Activated CD8-positive, alpha-beta memory T cell treated with anti-CD3 and anti-CD28 coated beads, Interleukin-2, amount 10 ng/mL, durations not matched to agents 7 days and 5 days (primary cell): ENCODE measurements at regions not wholly inside any gene's neighbourhood (a gene's known extent, or its start where the extent isn't known, plus 50 kb on each side); places are given as distances from the start of the nearest gene placed in this dataset.
A peak's percentile ranks its signal among the peaks of the same experiment; 100 is the strongest.
"Not testable (repeated sequence)": the region's sequence is repeated elsewhere in the genome, so short reads cannot be mapped to it uniquely, and the experiment has no call there.

Experiments
- ATAC-seq: fragments of 150-1000 bp; cut with Tn5 transposase; one replicate; pipeline ENCODE4 v1.10.0; 2021; ENCODE audit warnings: moderate library complexity
- CTCF ChIA-PET: fragments of 350-600 bp; sonication (Branson Sonifier 250); formaldehyde crosslinking; loops from one replicate; lab custom pipeline; 2021; ENCODE audit warnings: antibody characterized with exemption; lab: Charles Lee
- DNase-seq: peaks from one replicate; pipeline ENCODE4 v3.0.0-alpha.2; 2020
- H3K27ac Mint-ChIP-seq: one replicate; pipeline ENCODE4 v1.8.0; 2021; ENCODE audit warnings: mild to moderate bottlenecking, mixed read lengths
- H3K27me3 Mint-ChIP-seq: one replicate; pipeline ENCODE4 v1.8.0; 2021; ENCODE audit warnings: mixed read lengths
- H3K36me3 Mint-ChIP-seq: one replicate; pipeline ENCODE4 v1.8.0; 2021; ENCODE audit warnings: mild to moderate bottlenecking, mixed read lengths
- H3K4me1 Mint-ChIP-seq: one replicate; pipeline ENCODE4 v1.8.0; 2021; ENCODE audit warnings: mixed read lengths
- H3K4me3 Mint-ChIP-seq: one replicate; pipeline ENCODE4 v1.8.0; 2021; ENCODE audit warnings: mild to moderate bottlenecking, moderate library complexity, mixed read lengths
- H3K9me3 Mint-ChIP-seq: one replicate; pipeline ENCODE4 v1.8.0; 2022; ENCODE audit warnings: low read depth, mixed read lengths

DNA sequence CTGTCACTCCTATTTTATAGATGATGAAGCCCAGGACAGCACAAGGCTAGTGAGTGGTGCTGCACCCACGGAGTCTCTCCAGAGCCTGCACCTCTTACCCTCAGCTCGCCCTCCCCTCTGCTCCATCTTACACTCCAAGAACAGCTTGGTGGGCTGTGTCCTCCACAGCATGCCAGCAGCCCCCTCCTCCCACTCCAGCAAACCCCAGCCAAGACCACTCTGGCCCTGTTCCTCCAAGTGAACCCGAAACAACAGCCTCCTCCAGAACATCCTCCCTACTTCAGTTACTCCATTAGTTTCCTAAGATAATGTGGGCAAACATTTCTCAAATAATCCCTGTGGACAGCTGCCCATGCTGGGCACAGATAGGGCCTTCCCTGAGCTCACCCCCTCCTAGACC is 62.7 kb upstream of the KLF7 start:
- no peak overlapping the region for H3K27ac Mint-ChIP-seq
- H3K4me1 Mint-ChIP-seq, result peaks cover 24% of the 10 kb centered on the region
- DNase-seq (no peak), ATAC-seq (no peak)
- no peak overlapping the region for H3K4me3 Mint-ChIP-seq
- peaks cover 8% of the 10 kb centered on the region for H3K27me3 Mint-ChIP-seq
- no peaks in the 10 kb centered on the region for H3K36me3 Mint-ChIP-seq
- no peaks in the 10 kb centered on the region for H3K9me3 Mint-ChIP-seq
- CTCF ChIA-PET, result no interaction called here

DNA sequence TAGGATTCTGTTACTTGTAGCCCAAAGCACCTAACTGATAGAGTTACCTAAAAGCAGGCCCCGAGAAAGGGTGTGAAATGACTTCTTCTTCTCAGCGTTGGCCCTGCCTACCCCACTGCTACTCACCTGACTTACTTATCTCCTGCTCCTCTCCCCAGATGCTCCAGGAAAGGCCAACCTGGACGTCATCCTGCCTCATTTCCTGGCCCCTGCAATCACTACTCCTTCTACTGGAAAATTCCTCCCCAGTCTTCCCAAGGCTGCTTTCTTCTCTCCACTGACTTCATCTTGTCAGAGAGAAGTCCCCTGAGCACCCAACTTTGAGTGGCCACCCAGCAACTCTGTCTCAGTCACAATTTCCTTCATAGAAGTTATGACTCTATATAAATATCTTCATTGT is 63.4 kb upstream of the KLF7 start:
- DNase-seq (no peak), ATAC-seq (no peak)
- Mint-ChIP-seq H3K4me3 (no peak overlapping the region), H3K27ac (no peak overlapping the region), H3K4me1 (peaks cover 21% of the 10 kb centered on the region), H3K36me3 (no peaks in the 10 kb centered on the region), H3K27me3 (peaks cover 14% of the 10 kb centered on the region), H3K9me3 (no peaks in the 10 kb centered on the region)
- CTCF ChIA-PET, result no interaction called here

GRCh38 chr2:207230261-207231105 is 64.7 kb upstream of the KLF7 start:
- ATAC-seq (no peak), DNase-seq (no peak)
- peaks cover 12% of the 10 kb centered on the region for H3K4me1 Mint-ChIP-seq
- no peak overlapping the region for H3K4me3 Mint-ChIP-seq
- H3K36me3 Mint-ChIP-seq, result no peaks in the 10 kb centered on the region
- no peaks in the 10 kb centered on the region for H3K9me3 Mint-ChIP-seq
- no peak overlapping the region for H3K27ac Mint-ChIP-seq
- peaks cover 14% of the 10 kb centered on the region for H3K27me3 Mint-ChIP-seq
- CTCF ChIA-PET, result no interaction called here

DNA sequence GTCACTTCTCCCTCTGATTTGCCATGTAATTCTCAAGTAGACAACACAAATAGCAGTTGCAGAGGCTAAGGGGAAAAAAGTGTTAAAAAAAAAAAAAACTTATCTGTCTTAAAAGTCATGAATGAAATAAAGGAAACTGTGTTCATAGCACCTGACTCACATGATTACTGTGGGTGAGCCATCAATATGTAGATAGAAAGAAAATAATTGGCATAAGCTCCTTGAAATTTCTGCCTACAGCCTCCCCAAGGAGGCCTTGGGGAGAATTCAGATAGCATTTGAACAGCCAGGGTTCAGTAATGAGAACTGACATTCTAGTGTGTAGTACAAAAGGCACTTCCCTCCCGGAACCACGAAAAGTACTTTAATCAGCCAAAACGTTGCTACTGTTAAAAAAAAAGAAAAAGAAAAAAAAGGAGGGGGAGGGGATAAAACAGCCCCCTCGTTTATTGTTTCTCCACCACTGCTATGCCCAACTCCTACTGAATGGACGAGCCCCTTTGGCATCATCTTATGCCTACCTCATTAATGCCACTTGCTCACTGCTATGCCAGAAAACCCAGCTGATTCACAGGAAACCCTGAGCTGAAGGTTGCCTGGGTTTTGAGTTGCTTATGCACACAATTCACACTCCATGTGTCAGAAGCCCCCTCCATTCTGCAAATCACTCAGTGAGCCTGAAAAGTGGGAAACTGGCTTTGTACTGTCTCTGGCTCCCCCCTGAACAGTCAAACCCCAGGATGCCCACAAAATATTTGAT is 65.5 kb upstream of the KLF7 start:
- CTCF ChIA-PET, result no interaction called here
- no peaks in the 10 kb centered on the region for H3K9me3 Mint-ChIP-seq
- peaks cover 14% of the 10 kb centered on the region for H3K27me3 Mint-ChIP-seq
- no peaks in the 10 kb centered on the region for H3K36me3 Mint-ChIP-seq
- DNase-seq, result no peak
- H3K27ac Mint-ChIP-seq, result no peak overlapping the region
- peaks cover 10% of the 10 kb centered on the region for H3K4me1 Mint-ChIP-seq
- no peak for ATAC-seq
- no peak overlapping the region for H3K4me3 Mint-ChIP-seq

GRCh38 chr2:207231967-207232366 is 66.2 kb upstream of the KLF7 start:
- ATAC-seq, result no peak
- Mint-ChIP-seq H3K4me1 (peaks cover 3% of the 10 kb centered on the region), H3K36me3 (no peaks in the 10 kb centered on the region), H3K4me3 (no peak overlapping the region), H3K27ac (no peak overlapping the region), H3K9me3 (no peaks in the 10 kb centered on the region), H3K27me3 (peaks cover 14% of the 10 kb centered on the region)
- DNase-seq, result no peak
- CTCF ChIA-PET, result no interaction called here

DNA sequence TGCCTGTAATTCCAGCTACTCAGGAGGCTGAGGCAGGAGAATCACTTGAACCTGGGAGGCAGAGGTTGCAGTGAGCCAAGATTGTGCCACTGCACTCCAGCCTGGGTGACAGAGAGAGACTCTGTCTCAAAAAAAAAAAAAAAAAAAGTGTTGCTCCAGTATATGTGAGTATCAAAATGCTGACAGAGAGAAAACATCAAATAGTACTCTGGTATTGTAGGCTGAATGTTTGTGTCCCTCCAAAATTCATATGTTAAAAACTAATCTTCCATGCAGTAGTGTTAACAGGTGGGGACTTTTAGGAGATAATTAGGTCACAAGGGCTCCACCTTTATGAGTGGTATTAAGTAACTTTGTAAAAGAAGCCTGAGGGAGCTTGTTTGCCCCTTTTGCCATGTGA is 67.4 kb upstream of the KLF7 start:
- CTCF ChIA-PET, H3K4me1 Mint-ChIP-seq, ATAC-seq, H3K4me3 Mint-ChIP-seq, H3K36me3 Mint-ChIP-seq, H3K9me3 Mint-ChIP-seq, H3K27ac Mint-ChIP-seq, DNase-seq: not testable (repeated sequence)
- H3K27me3 Mint-ChIP-seq, result peaks cover 14% of the 10 kb centered on the region

- ATAC-seq, result no peak
- H3K4me1 Mint-ChIP-seq, result peaks cover 3% of the 10 kb centered on the region
- DNase-seq, result no peak
- no peak overlapping the region for H3K4me3 Mint-ChIP-seq
- CTCF ChIA-PET, result no interaction called here
- H3K27me3 Mint-ChIP-seq, result peaks cover 14% of the 10 kb centered on the region
- peaks cover 2% of the 10 kb centered on the region for H3K9me3 Mint-ChIP-seq
- no peaks in the 10 kb centered on the region for H3K36me3 Mint-ChIP-seq
- no peak overlapping the region for H3K27ac Mint-ChIP-seq
Measured at GRCh38 chr2:207233731-207234130, 68.0 kb upstream of the KLF7 start.

GRCh38 chr2:207235621-207236020 is 69.9 kb upstream of the KLF7 start:
- DNase-seq, result no peak
- Mint-ChIP-seq H3K4me1 (peaks cover 12% of the 10 kb centered on the region), H3K27ac (no peak overlapping the region), H3K27me3 (peaks cover 9% of the 10 kb centered on the region), H3K9me3 (peaks cover 2% of the 10 kb centered on the region), H3K36me3 (no peaks in the 10 kb centered on the region), H3K4me3 (no peak overlapping the region)
- ATAC-seq, result no peak
- CTCF ChIA-PET, result no interaction called here

DNA sequence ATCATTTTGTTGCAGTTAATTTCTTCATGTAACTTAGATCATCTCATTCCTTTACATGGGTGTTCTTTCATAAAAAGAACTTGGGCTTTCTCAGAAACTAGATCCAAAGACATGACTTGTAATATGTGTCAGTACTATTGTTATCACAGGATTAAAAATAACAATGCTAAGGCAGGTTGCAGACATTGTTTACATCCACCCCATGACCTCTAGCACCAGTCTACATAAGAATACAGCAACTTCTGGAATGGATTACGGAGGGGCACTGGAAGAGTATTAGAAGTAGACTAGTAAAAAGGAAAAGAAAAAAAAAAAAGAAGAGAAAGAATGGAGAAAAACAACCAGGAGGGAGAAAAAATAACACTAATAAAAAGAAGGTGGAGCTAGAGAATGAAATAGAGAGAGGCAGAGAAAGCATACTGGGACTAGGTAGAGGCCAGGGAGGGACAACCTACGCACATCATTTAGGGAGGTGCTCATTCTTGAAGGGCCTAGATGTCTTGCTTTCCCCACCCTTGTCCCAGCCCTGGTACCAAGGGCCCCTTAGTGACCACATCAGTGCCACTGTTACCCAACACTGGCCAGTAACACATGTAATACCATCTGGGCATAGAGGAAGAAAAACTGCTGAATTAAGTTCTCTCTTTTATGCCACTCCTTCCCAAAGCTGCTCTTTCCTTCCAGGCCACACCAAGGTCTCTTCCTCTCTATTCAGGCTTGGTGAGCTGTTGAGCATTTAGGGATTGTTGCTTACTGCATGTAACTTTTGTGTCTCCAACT is 70.6 kb upstream of the KLF7 start:
- Mint-ChIP-seq H3K27ac (no peak overlapping the region), H3K27me3 (peaks cover 9% of the 10 kb centered on the region), H3K4me3 (no peak overlapping the region), H3K9me3 (peaks cover 2% of the 10 kb centered on the region), H3K4me1 (peaks cover 9% of the 10 kb centered on the region), H3K36me3 (no peaks in the 10 kb centered on the region)
- CTCF ChIA-PET, result no interaction called here
- ATAC-seq, result no peak
- no peak for DNase-seq

DNA sequence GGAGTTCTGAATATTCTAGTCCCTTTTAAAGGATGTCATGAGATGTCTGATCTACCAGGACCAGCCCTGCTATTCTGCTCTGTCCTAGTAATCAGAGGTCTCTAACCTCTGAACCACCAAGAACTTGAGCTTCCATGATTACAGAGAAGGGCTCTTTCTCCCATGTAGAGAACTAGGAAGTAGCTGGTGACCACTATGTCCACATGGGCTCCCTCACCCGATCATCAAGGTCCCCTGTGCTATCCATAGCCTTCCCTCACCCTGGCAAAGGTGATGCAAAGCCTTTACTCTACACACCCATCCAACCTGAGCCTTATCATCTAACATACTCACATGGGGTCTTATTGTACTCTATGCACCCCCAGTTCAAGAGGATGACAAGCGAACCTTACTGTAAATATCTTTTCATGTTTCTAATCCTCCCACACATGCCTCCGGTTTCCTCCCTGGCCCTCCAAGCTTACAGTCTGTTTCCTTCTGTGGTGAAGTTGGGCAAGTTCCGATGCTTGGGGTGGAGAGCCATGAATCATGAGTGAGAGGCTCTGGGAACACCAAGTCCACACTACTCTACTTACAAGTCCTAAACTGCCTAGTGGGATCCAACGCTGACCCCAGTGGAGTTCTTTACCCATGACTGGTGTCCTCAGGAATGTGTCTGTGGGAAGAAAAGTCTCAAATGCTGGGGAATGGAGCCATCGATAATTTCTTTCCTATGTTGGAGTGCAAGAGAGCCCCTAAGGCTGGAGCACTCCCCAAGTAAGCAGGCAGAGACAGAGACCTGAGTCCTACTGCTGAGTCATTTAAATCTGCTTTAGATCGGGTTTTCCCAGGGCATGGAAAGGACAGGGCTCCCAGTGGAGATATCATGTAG is 73.3 kb upstream of the KLF7 start:
- CTCF ChIA-PET, result interaction anchor here (0.7 to 1.1 kb wide), 2 partner anchors 10 to 13 kb away, joined by 4 to 5 read pairs; no protein-coding TSS in a partner anchor
- DNase-seq (no peak), ATAC-seq (no peak)
- Mint-ChIP-seq H3K4me3 (no peak overlapping the region), H3K4me1 (peaks cover 18% of the 10 kb centered on the region), H3K36me3 (no peaks in the 10 kb centered on the region), H3K27me3 (no peaks in the 10 kb centered on the region), H3K9me3 (peaks cover 2% of the 10 kb centered on the region), H3K27ac (no peak overlapping the region)

DNA sequence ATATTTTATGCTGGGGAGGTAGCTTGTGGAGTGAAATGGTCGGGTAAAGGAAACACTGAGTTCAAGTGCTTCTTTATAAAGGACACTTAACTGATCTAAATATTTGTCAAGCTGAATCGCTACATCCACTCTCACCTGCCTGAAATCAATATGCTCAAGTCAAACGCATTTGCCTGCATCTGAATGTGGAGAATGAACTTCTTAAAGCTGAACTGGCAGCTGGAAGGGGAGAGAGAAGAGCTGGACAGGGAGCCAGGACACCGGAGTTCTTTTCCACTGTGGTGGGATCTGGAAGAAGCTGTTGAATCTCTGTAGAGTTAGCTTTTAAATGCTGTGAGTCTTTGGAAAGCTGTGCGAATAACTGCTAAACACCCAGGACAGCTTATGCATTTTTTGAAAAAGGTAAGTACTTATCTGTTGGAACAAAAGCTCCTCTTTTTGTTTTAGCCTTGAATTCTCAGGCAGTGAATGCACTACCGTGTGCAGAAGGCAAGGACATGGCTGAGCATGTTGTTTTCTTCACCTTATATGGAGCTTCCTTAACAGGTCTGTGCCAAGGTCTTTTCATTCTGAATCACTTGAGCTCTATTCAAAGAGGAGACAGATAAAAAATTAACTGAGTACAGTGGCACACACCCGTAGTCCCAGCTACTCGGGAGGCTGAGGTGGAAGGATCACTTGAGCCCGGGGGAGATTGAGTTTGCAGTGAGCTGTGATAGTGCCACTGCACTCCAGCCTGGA is 74.2 kb upstream of the KLF7 start:
- no peak overlapping the region for H3K4me3 Mint-ChIP-seq
- DNase-seq (no peak), ATAC-seq (no peak)
- H3K4me1 Mint-ChIP-seq, result peaks cover 19% of the 10 kb centered on the region
- H3K27me3 Mint-ChIP-seq, result peaks cover 4% of the 10 kb centered on the region
- CTCF ChIA-PET, result interaction anchor here (0.7 to 1.1 kb wide), 3 partner anchors 9 to 37 kb away, joined by 3 to 5 read pairs (median 4); no protein-coding TSS in a partner anchor
- H3K27ac Mint-ChIP-seq, result no peak overlapping the region
- H3K36me3 Mint-ChIP-seq, result no peaks in the 10 kb centered on the region
- peaks cover 2% of the 10 kb centered on the region for H3K9me3 Mint-ChIP-seq

GRCh38 chr2:207240649-207241048 is 74.9 kb upstream of the KLF7 start:
- Mint-ChIP-seq H3K4me3 (no peak overlapping the region), H3K9me3 (peaks cover 2% of the 10 kb centered on the region), H3K36me3 (no peaks in the 10 kb centered on the region), H3K27ac (no peak overlapping the region), H3K4me1 (peaks cover 19% of the 10 kb centered on the region), H3K27me3 (peaks cover 4% of the 10 kb centered on the region)
- CTCF ChIA-PET, result interaction anchor here (1.0 kb wide), 1 partner anchor 37 kb away, joined by 3 read pairs; no protein-coding TSS in a partner anchor
- peak; percentile 59 for ATAC-seq
- peak; percentile 55 for DNase-seq
